Renal pelvis (tissue), 1 donor: ENCODE measurements at regions not wholly inside any gene's neighbourhood (a gene's known extent, or its start where the extent isn't known, plus 50 kb on each side); places are given as distances from the start of the nearest gene placed in this dataset.

Source experiments
- DNase-seq: peaks from one replicate; pipeline ENCODE4 v3.0.0-alpha.2; 2013

DNA sequence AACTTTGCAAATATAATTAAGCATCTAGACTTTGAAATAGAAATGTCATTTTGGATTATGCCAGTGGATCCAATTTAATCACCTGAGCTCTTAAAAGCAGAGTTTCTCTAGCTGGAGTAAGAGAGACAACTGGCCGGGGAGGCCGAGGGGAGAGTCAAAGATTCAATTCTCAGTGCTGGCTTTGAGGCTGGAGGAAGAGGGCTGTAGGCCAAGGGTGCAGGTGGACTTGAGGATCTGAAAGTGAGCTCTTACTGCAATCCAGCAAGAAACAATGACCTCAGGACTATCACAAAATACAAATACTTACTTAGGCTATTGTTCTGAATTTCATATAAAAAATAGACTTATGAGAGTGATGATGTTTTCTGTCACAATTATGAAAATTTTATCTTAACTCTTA, 814.5 kb downstream of the CBLN2 start:
- no peak for DNase-seq

GRCh38 chr18:71727909-71728308, 816.2 kb downstream of the CBLN2 start:
- no peak for DNase-seq

DNA sequence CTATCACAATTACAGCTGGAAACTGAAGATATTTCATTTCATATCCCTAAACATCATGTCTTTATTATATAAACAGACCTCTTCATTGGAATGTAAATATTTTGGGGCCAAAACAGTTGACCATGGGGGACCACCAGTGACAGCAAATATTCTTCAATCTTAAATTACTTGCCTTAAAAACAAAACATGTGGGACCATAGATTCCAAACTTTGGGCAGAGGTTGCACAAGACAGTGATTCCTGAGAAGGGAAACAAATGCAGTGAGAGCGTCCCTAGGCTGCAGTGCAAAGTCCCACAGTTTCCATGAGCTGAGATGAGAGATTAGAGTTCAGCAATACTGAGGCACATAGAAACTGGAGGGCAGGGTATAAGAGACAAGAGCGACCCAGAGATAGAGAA, 818.9 kb downstream of the CBLN2 start:
- no peak for DNase-seq

GRCh38 chr18:71707985-71708500, 836.1 kb downstream of the CBLN2 start:
- no peak for DNase-seq

DNA sequence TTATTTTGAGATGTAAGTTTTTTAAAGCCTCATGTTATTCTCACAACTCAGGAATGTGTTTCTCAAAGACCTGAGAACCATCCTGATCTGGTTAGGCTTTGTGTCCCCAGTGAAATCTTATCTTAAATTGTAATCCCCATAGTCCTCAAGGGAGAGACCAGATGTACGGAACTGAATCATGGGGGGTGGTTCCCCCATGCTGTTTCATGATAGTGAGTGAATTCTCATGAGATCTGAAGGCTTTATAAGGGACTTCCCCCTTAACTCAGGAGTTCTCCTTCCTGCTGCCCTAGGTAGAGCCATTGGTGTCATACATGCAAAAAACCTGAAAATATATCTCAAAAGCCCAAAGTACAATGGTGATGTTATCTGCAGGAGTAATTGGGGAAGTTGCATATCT, 836.7 kb downstream of the CBLN2 start:
- no peak for DNase-seq

DNA sequence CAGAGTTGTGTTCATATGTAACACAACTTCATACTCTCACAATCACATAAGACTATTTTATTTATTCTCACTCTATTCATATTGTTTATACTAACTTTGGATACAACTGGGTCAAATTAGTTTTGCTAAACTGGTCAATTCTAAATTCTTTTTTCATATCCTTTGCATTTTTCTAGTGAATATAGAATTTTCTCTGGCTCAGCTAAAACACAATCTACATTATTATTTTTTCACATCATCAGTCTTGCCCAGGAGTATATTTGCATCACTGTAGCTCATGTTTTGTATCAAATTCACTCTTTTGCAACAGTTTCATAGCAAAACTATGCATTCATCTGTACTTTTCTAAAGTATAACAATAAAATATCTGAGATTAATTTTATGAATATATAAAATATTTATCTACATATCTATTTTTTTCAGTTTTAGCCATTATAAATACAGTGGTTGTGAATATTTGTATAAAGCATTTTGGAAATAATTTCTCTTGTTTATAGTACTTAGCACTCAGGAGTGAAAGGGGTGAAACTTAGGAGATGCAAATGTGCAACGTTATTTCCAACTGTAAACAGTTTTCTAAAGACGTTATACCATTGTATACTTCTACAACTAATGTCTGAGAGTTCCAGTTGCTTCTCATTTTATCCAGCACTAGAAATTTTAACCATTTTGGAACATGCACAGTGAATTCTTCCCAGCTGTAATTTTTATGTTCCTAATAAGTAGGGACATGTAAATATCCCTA, 854.6 kb downstream of the CBLN2 start:
- DNase-seq, result no peak

- DNase-seq, result no peak
These were observed 861.6 kb downstream of the CBLN2 start for GRCh38 chr18:71682591-71682990.

DNA sequence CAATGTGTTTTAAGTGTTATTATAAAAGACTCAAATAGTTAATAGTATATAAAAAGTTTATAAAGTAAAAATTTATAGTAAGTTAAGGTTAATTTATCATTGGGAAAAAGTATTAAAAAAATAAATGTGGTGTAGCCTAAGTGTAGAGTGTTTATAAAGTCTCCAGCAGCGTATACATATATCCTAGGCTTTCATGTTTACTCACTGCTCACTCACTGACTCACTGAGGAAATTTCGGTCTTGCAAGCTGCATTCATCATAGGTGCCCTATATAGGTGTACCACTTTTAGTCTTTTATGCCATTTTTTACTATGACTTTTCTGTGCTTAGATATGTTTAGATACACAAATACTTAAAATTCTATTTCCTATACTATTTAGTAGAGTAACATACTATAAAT, 866.0 kb downstream of the CBLN2 start:
- no peak for DNase-seq

DNA sequence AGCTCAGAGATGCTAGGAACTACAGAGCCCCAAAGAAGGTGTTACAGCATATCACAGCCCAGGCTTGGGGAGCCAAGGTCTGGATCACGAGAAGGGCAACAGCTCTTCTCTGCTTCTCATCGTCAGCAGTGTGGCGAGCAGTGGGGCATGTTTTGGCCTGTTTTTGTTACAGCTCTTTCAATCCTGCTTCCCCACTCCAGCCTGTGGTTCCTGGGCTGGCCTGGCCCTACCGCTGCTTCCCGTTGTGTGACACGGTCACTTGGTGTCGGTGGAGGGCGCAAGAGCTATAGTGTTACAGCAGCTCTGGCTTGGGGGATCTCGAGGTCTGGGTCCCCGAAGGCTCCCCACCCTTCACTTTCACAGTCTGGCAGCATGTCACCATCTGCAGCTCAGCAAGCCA, 870.2 kb downstream of the CBLN2 start:
- DNase-seq, result no peak

GRCh38 chr18:71673498-71673897, 870.6 kb downstream of the CBLN2 start:
- no peak for DNase-seq

DNA sequence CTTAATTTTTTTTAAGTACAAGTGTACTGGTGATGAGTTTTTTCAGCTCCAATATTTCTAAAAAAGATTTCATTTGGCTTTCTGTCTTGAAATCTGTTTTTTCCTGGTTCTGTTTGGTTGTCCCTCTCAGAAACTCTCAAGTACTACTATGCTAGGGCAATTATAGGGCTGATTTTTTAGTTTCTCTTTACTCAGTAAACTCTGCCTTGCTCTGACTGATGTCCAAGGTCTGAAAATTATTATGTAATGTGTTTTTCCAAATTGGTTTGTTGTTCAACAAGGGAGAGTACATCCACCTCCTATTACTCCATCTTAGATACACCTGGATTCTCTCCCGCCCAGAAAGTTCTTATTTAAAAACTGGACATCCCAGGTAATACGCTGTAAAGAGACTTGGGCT, 877.7 kb downstream of the CBLN2 start:
- no peak for DNase-seq

- no peak for DNase-seq
These were observed 879.0 kb downstream of the CBLN2 start for GRCh38 chr18:71665131-71665530.

GRCh38 chr18:71643822-71644221, 900.3 kb downstream of the CBLN2 start:
- no peak for DNase-seq

DNA sequence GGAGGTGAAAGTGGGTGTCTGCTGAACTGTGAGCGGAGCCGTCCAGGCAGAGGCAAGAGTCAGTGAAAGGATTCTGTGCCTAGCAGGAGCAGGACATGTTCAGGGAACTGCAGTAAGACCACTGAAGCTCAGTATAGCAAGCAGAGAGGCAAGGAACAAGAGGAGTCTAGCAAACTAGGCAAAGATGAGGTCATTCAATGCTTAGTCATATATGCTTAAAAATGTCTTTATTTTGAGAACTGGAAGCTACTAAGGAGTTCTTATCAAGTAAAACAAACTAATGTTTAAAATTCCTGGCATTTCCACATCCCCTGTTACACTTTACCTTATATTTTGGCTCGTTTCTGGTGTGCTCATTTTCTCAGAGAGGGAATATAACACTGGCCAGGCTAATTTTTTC, 913.4 kb downstream of the CBLN2 start:
- DNase-seq, result no peak

- DNase-seq, result no peak
These were observed 918.5 kb downstream of the CBLN2 start for GRCh38 chr18:71625556-71626090.

DNA sequence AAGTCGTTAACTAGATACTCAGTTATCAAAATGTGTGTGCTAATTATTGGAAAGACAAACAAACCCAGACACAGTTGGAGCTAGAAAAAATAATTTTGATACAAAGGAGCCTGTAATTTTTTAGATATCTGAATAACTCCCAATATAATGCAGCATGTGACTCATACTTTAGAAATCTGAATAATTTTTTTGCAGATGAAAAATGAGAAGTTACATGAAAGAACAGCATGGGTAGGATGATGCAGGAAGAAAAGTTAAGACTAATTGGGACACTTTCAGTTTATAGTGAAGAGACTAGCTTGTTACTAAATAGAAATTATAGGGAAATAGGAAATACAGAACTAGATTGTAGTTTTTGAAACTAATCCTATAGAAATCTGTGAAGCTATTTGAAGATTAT, 945.8 kb downstream of the CBLN2 start:
- DNase-seq, result no peak

- no peak for DNase-seq
These were observed 946.9 kb downstream of the CBLN2 start for GRCh38 chr18:71597219-71597618.

GRCh38 chr18:71583252-71583651, 960.9 kb downstream of the CBLN2 start:
- no peak for DNase-seq

GRCh38 chr18:71554686-71555085, 989.5 kb downstream of the CBLN2 start:
- no peak for DNase-seq

- DNase-seq, result no peak
These were observed 1002.5 kb downstream of the CBLN2 start for GRCh38 chr18:71541643-71542042.

GRCh38 chr18:71529703-71530303, 1014.3 kb downstream of the CBLN2 start:
- DNase-seq, result no peak

DNA sequence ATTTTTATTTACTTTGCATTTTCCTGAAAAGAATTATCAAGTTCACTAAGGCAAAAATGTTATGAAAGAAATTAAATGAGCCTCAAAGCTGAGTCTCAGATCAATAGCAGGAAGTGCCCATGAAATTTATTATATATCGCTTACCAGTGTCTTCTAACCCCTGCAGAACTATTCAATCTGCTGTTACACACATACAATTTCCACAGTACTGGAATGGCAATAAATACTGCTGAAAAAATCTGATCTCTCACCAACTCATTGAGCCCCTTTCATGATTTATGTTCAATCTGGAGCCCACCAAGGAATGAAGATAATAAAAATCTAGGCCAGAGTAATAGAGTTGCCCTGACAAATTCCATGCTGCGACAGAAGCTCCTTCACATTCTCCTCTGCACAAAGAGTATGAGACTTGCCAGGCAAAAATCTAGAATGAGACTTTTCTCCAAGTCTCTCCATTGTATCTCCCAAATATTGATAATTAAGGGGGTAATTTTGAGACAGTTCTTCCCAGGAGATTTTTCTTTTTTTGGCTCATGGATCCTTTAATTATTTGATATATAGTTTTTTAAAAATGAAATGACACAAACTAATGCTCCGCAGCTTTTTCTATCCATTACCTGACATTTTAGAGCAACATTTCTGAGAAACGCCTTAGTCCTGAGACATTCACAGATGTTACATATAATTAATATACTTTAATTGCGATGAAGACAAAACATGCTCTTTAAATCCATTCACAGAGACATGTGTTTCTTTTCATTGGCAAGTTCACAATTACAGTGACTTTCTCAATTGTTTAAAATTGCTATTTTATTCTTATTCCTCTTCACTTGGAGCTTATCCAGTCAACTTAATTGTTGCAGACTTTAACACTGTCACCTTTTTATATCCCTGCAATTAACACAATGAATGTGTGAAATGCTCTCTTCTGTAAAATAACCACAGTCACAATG, 1020.4 kb downstream of the CBLN2 start:
- DNase-seq, result no peak
